ENCODE measurements at regions not wholly inside any gene's neighbourhood (a gene's known extent, or its start where the extent isn't known, plus 50 kb on each side); places are given as distances from the start of the nearest gene placed in this dataset.

DNA sequence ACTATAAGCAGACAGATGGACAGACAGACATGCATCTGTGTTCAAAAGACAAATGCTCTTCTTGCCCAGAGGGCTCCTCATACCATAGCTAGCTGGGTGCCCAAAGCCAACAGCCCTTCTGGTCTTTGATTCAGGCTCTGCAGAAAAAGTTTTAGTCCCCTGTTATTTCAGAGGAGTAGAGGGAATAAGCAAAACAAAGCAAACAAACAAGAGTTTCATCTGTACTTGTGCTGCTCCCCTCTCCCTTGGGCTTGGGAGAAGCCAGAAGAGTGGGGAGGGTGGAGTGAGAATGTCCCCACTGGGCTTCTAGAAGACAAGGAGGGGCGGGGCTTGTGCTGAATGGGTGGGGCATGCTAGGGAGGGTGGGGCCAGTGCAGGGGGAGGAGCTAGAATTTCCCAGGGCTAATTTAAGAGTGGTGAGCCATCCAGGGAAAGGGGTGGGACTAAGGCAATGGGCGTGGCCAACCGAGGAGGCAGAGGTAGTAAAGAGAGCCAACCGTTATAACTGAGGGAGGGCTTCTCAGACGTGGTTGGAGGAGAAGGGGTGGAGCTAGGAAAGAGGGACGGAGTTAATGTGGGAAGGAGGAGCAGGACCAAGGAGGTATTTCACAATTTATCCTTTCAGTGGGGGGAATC, 101.2 kb upstream of the MGMT start:
- no peak for DNase-seq

DNA sequence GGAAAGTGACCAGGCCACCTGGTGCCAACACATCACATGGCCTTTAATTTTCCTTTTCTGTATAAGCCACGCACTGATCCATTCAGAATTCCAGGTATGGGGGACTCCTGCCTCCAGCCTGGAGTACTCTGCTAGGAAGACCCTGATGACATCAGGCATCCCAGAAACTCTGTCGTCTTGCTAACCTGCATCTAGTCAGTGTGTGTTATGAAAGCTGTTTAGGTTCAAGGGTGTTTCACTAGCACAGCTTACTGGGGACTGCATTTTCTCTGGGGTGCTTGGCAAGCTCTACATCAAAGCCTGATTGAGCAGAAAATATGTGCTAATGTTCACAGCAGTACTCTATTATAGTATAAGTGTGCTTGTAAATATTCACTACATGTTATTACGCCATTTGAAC, 100.6 kb upstream of the MGMT start:
- no peak for DNase-seq

DNA sequence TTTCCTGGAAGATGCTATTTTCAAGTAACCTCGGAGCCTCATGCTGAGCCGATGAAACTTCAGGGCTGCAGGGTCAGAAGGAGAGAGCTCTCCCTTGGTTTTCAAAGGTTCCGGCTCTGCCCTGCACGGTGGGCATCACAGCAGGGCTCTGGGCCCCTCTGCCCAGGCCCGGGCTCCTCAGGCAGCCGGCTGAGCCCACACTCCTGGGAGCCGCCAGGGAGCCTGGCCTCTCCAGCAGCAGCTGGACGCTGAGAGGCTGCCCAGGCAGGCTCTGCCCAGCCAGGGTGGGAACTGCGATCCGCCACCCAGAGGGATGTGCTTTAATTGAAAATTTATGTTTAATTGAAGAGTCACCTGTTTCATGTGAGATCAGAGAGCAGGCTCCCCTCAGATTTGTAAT, 97.5 kb upstream of the MGMT start:
- no peak for DNase-seq

DNA sequence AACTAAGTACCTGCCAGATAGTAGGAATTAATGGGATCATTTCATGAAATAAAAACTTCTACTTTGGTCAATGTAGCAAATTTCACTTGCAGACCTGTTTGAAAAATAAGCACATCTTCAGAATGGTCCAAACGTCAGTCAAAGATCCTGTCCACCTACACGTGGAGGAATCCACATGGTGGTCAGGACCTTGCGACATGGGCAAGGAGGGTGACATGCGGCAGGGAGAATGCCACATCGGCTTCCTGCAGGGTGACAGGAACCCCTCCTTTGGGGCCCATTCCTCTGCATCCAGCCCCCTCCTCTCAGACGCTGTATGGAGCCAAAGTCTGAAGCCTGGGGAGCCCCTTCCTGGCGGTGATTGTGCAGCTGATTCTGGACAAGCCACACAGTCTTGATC, 95.5 kb upstream of the MGMT start:
- DNase-seq = no peak

DNA sequence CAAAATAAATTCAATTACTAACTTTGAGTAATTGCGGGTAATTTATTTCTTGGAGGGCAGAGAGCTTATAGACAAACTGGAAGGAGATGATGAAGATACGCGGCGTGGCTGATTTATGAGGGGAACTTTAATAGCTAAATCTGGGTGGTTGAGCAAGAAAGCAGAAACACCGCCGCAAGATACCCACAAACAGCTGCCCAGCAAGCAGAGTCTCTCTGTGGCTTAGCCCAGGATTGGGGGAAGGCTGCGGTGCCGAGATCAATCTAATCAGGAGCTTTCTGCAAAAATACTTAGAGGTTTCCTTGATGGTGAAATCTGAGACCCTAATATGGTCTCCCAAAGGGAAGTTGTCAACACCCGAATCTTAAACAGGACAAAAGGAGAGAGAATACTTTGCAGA, 94.9 kb upstream of the MGMT start:
- no peak for DNase-seq

GRCh38 chr10:129373231-129373630, 93.8 kb upstream of the MGMT start:
- no peak for DNase-seq

DNA sequence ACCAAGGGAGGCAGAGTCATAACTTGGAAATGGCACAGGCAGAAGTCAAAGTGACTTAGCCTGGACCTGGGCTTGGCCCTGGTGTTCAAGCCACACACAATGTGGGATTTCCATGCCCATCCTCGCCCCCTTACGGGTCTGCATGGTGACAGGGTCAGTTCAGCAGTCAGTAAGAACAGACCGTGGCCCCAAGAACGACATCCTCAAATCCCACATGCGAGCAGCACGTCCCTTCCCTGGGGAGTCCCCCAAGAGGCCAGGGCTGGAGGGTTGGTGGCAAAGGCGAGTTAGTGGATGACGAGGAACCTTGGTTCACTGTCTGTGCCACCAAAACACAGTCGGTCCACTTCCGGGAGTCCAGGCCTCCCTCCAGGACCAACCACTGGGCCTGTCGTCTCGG, 93.3 kb upstream of the MGMT start:
- no peak for DNase-seq

DNA sequence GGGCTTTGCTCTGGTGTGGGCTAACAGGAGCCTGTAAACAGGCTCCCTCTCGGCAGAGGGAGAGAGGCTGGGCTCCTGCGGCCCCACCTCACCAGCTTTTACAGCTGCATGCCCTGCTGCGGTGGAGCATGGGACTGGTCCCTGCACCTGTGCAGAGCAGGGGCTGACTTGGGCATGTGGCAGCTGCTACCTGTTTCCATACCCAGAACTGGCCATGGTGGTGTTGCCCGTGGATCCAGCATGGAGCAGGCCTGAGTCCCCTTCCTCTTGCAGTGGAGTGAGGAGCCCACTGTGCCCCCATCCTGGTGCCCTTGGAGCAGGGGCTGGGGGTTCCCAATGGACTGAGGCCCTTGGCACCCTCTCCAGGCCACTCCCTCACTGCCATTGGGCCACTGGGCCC, 91.9 kb upstream of the MGMT start:
- no peak for DNase-seq

DNA sequence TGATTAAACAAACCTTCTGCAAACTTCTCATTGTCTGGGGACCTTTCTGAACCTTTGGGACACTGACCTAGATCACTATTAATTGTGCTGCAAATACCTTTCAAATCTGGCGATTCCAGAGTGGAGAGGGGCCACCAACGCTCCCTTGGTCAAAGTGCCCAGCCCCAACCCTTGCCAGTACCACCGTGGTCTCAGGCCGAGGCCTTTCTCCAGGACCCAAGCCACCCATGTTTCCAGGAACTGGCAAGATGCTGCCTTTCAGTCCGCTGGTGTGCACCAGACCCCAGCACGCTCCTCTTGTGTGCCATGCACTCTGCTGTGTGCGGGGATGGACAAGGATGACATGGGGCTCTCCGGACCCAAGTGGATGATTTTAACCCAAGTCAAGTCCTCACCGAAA, 91.1 kb upstream of the MGMT start:
- DNase-seq = no peak

DNA sequence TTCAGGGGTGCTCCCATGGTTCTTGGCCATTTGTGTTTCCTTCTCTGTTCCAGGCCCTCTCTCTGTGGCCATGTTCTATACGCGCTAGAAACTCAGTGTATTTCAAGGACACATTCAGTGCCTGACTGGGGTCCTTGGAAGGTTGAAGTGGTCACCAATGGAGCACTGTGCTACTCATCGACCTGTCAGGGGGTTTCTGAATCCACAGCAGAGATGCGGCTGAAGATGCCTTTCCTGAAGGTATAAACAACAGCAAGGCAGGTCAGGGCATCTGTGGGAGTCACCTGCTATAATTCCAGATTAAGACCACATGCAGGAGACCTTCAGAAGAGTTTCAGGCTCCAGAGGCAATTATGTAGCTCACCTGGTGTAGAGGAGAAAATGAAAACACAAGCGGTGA, 86.8 kb upstream of the MGMT start:
- DNase-seq = no peak

DNA sequence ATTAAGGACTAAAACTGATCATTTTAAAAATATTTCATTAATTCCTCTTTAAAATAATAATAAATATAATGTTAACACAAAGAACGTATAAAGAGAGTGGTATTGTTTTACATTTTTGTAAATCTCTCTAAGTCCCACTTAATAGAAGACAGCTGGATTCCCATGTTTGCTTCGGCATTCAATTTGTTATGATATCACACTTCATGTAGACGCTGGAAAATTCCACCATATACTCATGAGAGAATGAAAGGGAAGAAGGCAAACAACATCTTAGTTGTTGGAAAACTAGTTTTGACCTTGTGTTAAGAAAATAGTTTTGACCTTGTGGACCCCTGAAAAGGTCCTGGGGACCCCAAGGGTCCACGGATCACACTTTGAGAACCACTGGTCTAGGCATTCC, 85.3 kb upstream of the MGMT start:
- DNase-seq = no peak

DNA sequence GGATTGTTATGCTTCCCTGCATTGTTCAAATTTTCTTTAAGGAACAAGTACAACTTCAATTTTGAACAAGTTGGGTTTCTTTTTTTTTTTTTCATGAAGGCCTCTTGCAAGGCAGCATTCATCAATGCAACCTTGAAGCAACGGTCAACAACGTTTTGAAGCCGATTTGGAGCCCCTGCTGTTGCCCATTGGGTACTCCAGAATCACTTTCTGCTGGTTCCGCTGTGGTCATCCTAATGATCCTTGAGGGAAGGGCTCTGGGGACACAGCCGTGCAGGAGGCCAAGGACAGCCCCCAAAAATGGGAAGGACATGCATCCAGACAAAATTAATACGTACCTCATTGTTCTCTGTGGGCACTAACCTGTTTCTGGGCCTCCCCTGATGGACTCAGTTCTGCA, 84.6 kb upstream of the MGMT start:
- DNase-seq = no peak

DNA sequence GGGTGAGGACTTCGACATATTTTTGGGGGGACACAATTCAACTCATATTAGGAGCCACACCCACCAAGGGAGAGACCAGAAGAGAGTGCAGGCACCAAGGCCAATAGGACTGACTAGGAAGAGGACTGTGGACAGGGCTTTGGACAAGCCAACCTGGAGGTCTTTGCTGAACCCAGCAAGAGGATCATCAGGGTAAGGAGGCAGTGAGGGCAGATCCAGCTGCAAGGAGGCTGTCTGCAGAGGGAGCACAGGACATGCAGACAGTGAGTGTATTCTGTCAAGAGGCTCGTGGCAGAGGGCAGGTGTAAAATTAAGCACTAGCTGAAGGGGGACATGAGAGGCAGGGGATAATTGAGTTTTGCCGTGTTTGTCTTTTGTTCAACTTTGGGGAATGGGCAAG, 83.4 kb upstream of the MGMT start:
- no peak for DNase-seq

GRCh38 chr10:129385600-129385999, 81.4 kb upstream of the MGMT start:
- no peak for DNase-seq

DNA sequence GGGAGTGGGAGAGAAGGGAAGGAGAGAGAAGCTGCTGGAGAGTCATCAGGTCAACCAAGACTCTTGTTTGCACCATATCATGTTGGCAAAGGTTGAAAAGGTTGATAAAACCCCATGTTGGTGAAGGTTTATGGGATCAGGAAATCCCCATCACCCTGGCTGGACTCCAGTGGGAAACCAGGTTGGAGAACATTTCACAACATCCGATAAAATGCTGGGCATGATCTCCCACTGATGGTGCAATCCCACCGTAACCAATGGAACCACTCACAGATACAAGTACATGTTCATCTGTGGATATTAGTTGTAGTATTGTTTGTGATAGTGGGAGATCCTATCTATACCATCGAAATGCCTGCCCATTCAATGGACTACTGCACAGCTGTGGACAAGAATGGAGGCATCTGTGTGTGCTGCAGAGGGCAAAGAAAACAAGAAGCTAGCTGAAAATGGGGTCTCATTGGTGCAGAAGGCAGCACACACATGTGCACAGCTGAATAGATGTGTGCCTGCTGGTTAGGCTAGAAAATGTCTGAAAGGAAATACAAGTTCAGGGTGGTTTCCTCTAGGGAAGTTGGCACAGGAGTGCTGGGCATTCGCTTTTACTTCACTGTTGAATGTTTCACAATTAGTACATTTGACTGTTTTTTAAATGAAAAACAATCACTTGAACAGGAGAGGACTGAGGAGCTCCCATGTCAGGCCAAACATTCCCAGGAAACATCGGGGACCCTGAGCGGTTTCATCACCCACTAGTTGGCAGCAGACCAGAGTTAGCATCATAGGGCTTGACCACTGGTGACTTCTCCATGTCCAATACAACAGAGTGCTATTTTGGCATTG, 80.4 kb upstream of the MGMT start:
- DNase-seq = no peak

DNA sequence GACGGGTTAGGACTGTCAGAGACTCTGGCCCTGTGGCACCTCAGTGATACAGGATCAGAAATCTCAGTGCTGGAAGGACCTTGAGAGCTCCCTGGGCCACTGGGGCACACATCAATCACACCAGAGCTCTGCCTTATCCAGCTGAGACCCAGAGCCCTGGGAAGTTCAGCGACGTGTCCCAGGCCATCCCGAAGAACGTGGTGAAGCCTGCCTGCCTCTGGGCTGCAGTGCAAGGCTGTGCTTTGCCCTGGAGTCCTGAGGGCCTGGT, 79.8 kb upstream of the MGMT start:
- no peak for DNase-seq

- DNase-seq = no peak
Measured at GRCh38 chr10:129388435-129388834, 78.6 kb upstream of the MGMT start.

GRCh38 chr10:129389194-129389593, 77.8 kb upstream of the MGMT start:
- DNase-seq = no peak

- no peak for DNase-seq
Measured at GRCh38 chr10:129390147-129390546, 76.9 kb upstream of the MGMT start.

DNA sequence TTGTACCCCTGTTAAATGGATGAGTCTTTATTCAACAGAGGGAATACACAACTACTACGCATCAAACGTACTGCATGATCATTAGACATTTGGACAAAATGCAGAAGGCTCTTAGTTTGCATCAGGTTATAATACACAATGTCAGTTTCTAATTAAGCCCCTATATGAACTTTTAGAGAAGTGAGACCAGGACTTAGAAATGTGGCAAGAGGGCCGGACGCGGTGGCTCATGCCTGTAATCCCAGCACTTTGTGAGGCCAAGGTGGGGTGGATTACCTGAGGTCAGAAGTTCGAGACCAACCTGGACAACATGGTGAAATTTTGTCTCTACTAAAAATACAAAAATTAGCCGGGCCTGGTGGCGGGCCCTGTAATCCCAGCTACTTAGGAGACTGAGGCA, 76.3 kb upstream of the MGMT start:
- no peak for DNase-seq

DNA sequence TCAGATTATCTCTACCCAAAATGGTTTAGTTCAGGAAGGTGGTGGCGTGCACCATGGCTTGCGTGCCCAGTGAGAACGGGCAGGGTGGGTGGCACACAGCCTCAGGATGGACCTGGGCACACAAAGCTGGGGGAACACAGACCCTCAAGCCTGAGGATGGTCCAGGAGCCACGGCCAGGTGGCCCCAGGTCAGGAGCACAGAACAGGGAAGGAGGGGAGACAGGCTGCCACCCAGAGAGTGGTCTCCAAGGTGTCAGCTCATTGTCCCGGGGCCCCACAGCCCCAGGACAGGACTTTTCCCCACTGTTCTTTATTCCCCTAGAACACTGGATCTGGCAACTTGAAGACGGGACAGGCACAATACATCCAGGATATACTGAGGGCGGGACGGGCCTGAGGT, 75.6 kb upstream of the MGMT start:
- no peak for DNase-seq

DNA sequence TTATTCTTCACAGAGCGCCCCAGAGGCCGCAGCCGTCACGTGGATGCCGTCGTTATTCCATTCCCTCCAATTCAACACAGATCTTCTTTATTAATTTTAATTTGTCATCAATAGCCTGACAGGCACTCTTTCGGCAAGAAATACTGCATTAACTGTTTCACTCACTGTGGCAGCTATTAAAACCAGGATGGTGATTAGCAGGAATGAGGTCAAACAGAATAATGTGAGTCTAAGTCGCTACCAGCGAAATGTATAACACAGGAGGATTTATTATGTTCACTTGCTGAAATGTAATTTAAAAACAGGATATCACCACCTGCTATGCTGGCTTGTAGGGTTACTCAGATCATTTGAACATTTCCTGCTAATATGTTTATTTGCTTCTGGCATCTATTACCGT, 74.2 kb upstream of the MGMT start:
- no peak for DNase-seq

DNA sequence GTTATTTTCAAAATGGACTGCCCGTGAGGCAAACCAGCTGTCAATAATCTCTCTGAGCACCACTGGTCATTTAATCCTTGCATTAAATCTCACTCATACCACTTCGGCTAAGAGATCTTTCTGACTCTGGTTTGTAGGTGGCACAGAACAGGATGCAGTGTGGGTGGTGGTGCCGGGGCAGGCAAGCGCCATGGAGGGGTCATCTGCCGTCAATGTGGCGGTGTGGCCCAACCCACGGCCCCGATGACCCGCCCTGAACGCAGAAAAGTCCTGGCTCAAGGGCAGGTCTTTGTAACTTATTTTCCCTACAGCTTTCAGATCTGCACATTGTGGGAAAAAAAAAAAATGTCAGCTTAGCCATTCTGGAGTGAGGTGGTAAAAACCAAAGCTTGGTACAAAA, 73.2 kb upstream of the MGMT start:
- DNase-seq = no peak

- DNase-seq = no peak
Measured at GRCh38 chr10:129394518-129395328, 72.3 kb upstream of the MGMT start.
